ENCODE measurements at regions not wholly inside any gene's neighbourhood (a gene's known extent, or its start where the extent isn't known, plus 50 kb on each side); places are given as distances from the start of the nearest gene placed in this dataset.

- no peak for DNase-seq
These were observed 653.4 kb downstream of the ANXA1 start for GRCh38 chr9:73805111-73805510.

DNA sequence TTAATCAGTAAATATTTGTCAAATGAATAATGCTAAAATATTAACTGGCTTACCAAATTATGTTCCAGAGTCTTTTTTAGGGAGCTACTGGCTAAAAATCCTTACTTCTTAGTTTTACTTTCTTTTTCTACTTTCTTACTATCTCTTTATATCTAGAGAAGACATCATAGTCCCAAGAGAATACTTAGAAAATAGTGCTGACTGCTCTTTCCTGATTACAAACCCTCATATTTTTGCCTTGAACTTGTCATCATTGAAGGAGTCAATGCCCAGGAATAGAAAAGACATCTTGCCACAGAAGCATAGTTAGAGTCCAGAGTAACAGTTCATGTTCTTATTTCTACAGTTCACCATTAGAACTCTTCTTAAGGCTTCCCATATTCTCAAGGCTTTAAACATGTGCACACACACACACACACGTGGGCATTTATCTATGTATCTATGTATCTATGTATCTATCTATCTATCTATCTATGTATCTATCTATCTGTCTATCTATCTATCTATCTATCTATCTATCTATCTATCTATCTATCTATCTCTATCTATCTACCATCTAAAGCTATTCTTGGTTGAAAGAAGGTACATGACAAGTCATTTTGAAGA, 654.3 kb downstream of the ANXA1 start:
- no peak for DNase-seq

- no peak for DNase-seq
These were observed 655.2 kb downstream of the ANXA1 start for GRCh38 chr9:73806876-73807275.

DNA sequence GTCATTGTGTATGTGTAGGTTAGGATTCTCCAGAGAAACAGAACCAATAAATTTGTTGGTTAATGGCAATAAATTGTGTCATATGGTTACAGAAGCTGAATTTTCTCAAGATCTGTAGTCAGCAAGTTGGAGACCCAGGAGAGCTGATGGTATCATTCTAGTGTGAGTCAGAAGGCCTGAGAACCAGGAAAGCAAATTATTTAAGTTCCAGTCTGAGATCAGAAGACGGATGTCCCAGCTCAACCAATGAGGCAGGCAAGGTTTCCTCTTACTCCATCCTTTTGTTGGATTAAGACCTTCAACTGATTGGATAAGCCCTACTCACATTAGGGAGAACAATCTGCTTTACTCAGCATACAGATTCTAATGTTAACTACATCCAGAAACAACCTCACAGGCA, 656.3 kb downstream of the ANXA1 start:
- DNase-seq: no peak

- DNase-seq: no peak
These were observed 659.0 kb downstream of the ANXA1 start for GRCh38 chr9:73810585-73811215.

- no peak for DNase-seq
These were observed 661.9 kb downstream of the ANXA1 start for GRCh38 chr9:73813546-73813945.

DNA sequence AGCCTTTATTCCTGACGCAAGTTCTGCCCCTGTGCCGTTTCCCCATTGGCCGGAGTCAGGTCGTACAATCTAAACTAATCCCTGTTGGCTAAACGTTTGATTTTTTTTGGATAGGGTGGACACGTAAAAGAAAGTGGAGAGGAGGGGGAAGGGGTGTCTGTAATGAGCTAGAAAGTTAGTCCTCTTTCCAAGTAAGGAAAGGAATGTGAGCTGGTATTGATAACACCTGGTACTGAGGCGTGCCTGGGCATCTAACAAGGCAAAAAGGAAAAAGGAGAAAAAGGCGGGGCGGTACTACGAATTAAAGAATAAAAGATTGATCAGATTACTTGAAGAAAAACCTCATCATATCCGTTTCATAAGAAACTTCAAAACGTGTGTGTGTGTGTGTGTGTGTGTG, 665.2 kb downstream of the ANXA1 start:
- DNase-seq: no peak

GRCh38 chr9:73824671-73825070, 672.5 kb upstream of the RORB start:
- DNase-seq: no peak

- no peak for DNase-seq
These were observed 658.3 kb upstream of the RORB start for GRCh38 chr9:73838871-73839270.

DNA sequence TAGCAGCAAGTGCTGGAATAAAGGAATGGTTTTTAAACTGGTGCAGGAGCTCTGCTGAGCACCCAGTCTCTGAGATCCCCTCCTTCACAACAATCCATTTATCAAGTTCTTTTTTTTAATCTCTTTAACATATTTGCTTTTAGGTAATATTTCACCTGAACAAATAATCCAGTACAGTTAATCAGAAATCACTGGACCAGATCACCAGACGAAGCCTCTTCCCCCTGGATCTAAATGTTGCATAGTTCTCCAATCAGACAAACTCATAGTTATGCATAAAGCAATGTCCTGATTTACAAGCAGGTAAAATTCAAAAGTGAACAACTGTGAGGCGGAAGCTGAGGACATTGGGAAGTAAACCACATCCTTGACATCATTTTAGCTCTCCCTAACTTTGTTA, 657.7 kb upstream of the RORB start:
- no peak for DNase-seq

DNA sequence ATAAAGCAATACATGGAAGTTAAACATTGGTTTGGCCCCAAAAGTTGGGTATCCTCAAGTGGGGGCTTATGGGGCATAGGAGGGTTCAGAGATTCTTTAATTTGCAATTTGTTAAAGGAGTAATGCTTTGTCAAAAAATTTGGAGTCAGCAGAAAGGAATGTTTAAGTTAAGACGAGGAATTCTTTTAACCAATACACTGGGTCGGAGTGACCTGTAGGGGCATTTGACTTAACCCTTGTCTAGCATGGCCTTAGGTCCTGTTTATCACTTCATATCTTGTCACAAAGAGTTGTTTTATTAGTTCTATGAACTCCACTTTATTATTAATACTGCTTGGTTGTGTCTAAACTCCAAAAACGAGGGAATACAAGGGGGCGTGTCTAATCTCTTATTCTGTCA, 656.1 kb upstream of the RORB start:
- no peak for DNase-seq

- no peak for DNase-seq
These were observed 653.0 kb upstream of the RORB start for GRCh38 chr9:73844135-73844534.

DNA sequence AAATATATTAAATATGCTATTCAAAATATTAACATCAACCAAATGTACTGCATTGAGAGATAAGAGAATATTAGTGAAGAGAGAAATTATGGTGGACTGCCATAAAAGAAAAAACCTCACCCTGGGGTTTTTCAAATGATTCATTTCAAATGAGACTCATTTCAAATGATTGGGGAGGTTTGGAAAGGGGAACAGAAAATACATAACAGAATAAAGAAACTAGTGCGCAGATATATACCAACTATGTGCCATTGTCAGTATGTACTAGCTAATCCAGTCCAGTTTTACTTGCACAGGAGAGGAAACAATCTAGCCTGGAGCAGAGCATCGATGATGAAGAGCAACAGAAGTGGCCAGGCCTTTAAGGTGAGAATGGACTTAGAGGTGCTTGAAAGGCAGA, 651.6 kb upstream of the RORB start:
- no peak for DNase-seq

GRCh38 chr9:73845954-73846690, 651.0 kb upstream of the RORB start:
- DNase-seq: no peak

DNA sequence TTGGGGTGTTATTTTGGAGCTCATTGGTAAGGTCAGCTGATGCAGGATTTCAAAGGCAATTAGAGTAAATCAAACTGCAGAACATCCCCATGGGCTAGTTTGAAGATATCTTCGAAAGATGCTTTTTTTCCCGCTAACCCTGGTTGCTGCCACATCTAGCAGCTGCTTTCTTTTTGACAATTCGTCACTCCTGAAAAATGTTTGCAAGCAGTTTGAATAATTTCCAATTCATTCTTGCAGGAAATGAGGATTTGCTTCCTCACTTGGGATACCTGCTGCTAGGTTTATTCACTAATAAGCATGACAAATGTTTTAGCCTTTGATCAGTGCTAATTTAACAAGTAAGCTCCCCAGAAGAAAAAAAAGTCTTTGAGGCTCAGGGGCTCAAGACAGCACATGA, 649.6 kb upstream of the RORB start:
- no peak for DNase-seq

GRCh38 chr9:73853549-73853948, 643.6 kb upstream of the RORB start:
- no peak for DNase-seq

DNA sequence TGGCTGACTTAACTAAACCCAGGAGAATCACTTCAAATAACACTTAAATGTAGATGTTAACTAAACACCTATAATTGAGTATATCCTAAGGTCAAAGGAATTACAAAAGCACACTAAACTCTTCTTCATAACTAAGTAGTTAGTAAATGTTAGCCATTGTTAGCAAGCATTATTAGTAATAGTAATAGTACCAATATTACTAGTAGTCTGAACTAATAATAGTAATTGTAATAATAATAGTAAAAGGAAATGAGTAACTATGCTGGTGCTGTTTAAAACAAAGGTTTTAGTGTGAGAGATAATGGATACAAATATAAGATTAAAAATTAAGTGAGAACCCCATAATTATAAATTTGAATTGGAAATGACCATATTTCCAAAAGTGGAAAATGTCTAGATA, 641.9 kb upstream of the RORB start:
- no peak for DNase-seq

- DNase-seq: no peak
These were observed 633.2 kb upstream of the RORB start for GRCh38 chr9:73863924-73864323.

- DNase-seq: no peak
These were observed 630.7 kb upstream of the RORB start for GRCh38 chr9:73866451-73866850.

- peak; percentile 65 for DNase-seq
These were observed 627.9 kb upstream of the RORB start for GRCh38 chr9:73869264-73869663.

GRCh38 chr9:73871636-73872035, 625.5 kb upstream of the RORB start:
- no peak for DNase-seq

- no peak for DNase-seq
These were observed 624.4 kb upstream of the RORB start for GRCh38 chr9:73872701-73873100.

DNA sequence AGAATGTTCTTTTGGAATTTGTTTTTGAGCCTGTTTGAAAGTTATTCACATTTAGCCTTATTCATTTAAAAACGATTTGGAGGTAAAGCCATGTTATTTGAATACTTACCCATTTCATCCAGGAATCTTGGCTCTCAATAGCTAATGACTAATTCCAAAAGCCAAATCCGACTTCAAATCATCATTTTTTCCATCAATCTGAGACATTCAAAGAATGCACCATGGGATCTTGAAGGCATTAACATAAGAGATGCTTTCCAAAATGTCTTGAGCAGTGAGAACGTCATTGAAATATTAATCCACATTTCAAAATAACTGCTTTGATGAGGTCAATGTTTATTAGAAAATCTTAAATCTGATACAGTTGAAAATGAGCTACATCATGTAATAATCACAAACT, 617.0 kb upstream of the RORB start:
- DNase-seq: no peak

DNA sequence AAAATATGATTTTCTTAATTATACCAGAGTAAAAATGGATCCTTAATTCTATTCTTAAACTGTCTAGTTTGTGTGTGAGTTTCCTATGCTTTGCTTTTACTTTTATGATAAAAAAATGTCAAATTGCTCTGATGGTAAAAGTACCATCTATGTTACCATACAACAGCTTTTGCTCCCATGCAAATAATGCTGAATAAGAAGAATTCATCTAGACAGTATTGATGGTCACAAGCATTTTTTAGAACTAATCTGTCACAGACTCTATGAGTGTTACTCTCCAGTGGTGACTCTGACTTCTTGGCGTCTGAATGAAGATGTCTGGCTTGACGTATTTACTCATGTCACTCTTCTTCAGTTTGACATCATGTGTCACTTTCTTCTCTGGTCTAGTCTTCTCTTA, 608.1 kb upstream of the RORB start:
- DNase-seq: no peak

All from NCI-H2107 (cell line).